Astrocyte of the cerebellum (primary cell): ENCODE measurements at regions not wholly inside any gene's neighbourhood (a gene's known extent, or its start where the extent isn't known, plus 50 kb on each side); places are given as distances from the start of the nearest gene placed in this dataset.

Experiments
- DNase-seq: peaks from one replicate; pipeline ENCODE4 v3.0.0-alpha.2; 2011; ENCODE audit warnings: low read depth
- H3K4me3 ChIP-seq: 2 replicates; pipeline ENCODE4 v1.5.1; 2011; ENCODE audit warnings: mild to moderate bottlenecking, low read depth, low read length, moderate library complexity
- CTCF ChIP-seq: IDR thresholded peaks from 2 replicates; pipeline ENCODE4 v1.5.1; 2012; ENCODE audit warnings: low read length, low read depth, moderate library complexity, mild to moderate bottlenecking; ENCODE audit errors: missing control alignments
- in situ Hi-C: cut with HindIII; loops from 2 replicates; pipeline ENCODE4 v1.10.0; 2017; ENCODE audit warnings: low sequenced_read_pairs

- in situ Hi-C loops = no loop called here
- DNase-seq = no peak
- no peak for TF ChIP-seq CTCF
- no peak overlapping the region for H3K4me3 ChIP-seq
These were observed 793.3 kb downstream of the TDRD15 start for GRCh38 chr2:21916934-21917522.

- in situ Hi-C loops = no loop called here
- DNase-seq = no peak
- TF ChIP-seq CTCF = no peak
- H3K4me3 ChIP-seq = no peak overlapping the region
These were observed 797.0 kb downstream of the TDRD15 start for GRCh38 chr2:21920721-21921120.

GRCh38 chr2:21924640-21925285 lies 801.0 kb downstream of the TDRD15 start:
- in situ Hi-C loops = no loop called here
- no peak for TF ChIP-seq CTCF
- DNase-seq = no peak
- H3K4me3 ChIP-seq = no peak overlapping the region

GRCh38 chr2:21928292-21928691 lies 804.5 kb downstream of the TDRD15 start:
- H3K4me3 ChIP-seq = no peak overlapping the region
- no peak for DNase-seq
- in situ Hi-C loops = no loop called here

GRCh38 chr2:21930226-21930625 lies 806.5 kb downstream of the TDRD15 start:
- in situ Hi-C loops = no loop called here
- no peak for TF ChIP-seq CTCF
- no peak for DNase-seq
- no peak overlapping the region for H3K4me3 ChIP-seq

More at GRCh38 chr2:21928292-21928691, 804.5 kb downstream of the TDRD15 start:
- no peak for TF ChIP-seq CTCF

GRCh38 chr2:21939967-21940366 lies 816.2 kb downstream of the TDRD15 start:
- no peak overlapping the region for H3K4me3 ChIP-seq
- no peak for TF ChIP-seq CTCF
- in situ Hi-C loops = no loop called here
- no peak for DNase-seq
